NCI-H1092 (cell line): ENCODE measurements at regions not wholly inside any gene's neighbourhood (a gene's known extent, or its start where the extent isn't known, plus 50 kb on each side); places are given as distances from the start of the nearest gene placed in this dataset.
A peak's percentile ranks its signal among the peaks of the same experiment; 100 is the strongest.
"Not testable (repeated sequence)": the region's sequence is repeated elsewhere in the genome, so short reads cannot be mapped to it uniquely, and the experiment has no call there.

Experiments
- DNase-seq: peaks from one replicate; lab custom pipeline; 2025; lab: John Stamatoyannopoulos, UW

DNA sequence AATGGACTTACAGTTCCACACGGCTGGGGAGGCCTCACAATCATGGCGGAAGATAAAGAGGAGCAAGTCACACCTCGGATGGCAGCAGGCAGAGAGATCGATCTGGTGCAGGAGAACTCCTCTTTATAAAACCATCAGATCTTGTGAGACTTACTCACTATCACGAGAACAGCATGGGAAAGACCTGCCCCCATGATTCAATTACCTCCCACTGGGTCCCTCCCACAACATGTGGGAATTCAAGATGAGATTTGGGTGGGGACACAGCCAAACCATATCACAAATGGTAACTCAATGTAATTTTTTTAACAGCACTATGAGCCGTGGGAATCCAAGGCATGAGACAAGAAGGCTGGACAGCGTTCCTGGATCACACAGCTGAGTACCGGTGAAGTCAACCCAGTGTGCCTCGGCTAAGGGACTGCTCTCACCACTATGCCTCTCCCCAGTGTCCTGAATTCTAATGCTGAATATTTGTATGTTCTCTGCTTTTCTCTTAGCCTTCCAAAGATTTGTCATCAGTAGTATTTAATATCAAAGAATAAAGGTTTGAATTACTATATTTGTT is 84.3 kb downstream of the IRS2 start:
- DNase-seq, result not testable (repeated sequence)

GRCh38 chr13:109700176-109700575 is 86.2 kb downstream of the IRS2 start:
- peak; percentile 79 for DNase-seq

DNA sequence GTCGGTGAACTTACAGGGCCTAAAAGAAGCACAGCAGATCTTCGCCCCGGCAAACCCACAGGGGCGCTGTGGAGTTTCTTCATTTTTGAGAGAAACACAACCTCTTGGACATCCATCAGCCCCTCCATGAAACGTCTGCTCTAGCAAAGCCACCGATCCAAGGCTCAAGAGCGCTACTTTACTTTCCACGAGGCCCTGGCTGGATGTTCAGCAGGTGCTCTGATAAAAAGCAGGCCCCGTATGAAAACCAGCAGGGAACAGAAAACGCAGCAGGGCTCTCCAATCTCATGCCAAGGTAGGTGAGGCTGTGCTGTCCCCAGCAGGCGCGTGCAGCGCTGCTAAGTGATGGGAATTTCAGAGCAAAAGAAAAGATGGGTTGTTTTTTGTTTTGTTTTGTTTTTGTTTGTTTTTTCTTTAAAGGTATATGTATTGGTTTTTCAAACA is 86.7 kb downstream of the IRS2 start:
- DNase-seq, result peak; percentile 12

DNA sequence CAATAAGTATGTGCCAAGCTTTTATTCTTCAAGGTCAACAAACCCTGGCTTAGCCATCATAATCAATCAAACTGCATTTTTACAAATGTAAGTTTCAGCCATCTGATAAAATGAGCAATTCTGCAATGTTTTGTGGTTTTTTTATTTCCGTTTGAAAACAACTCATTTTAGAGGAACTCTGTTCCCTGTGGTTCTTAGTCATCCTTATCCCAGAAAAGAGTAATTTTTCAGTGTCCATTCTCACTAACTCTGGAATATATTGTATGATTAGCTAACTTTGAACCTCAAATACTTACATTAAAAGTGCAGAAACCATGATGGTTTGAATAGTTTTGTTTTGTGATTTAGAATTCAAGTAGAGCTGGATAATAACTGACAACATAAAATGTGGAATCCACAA is 87.6 kb downstream of the IRS2 start:
- no peak for DNase-seq

- no peak for DNase-seq
Measured at GRCh38 chr13:109697936-109698335, 88.4 kb downstream of the IRS2 start.

DNA sequence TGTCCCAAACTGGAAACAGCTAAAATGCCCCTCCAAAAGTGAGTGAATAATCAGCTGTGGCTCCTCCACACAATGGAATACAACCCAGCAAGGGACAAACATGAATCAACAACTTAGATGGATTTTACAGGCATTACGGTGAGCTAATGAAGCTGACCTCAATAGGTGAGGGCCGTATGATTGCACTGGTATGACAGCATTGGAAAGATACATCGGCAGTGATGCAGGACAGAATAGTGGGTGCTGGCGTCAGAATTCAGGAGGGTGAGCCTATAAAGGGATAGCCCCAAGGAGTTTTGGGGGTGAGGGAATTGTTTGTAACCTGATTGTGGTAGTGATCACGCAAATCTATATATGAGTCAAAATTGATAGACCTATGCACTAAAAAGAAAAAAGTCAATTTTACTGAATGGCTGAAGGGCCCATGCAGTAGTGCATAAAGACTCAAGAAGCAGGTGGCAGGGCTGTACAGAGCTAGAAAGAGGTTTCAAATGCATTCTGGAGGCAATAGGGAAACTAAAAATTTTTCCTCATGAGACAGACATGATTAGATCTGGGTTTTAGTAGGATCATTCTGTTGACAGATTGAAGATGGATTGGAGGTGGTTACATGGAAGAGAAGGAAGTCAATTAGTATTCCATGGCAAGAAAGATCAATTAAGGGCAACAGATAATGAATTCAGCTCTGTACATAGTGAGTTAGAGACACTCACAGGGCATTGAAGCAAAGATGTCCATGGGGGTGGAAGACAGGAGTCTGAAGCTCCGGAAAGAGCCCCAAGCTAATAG is 90.8 kb downstream of the IRS2 start:
- no peak for DNase-seq

DNA sequence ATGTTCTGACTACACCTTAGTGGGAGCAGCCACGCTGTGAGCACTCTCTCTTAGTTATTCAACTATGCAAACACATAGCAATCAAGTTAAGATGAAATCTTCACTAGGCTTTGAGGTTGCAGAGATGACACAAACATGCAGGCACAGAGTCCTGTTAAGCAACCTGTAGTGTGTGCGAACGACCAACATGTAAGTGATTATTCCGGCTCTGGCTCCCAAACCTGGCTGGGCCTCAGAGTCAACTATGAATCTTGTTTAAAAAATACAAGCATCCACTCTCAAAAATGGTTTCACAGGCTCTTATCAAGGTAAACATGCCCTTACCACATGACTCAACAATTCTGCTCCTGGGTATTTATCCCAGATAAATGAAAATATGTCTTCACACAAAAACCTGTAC is 91.4 kb downstream of the IRS2 start:
- DNase-seq, result no peak

DNA sequence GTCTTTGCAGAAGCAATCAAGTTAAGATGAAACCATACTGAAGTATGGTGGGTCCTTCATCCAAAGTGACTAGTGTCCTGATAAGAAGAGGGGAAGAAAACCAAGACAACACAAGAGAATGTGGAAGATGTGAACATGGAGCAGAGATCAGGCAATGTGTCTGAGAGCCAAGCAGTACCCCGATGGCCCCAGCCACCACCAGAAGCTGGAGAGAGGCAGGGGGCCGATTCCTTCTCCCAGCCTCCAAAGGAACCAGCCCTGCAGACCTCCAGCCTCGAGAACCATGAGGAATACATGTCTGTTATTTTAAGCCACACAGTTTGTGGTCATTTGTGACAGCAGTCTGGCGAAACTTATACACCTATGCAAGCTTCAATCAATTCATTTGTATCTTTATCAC is 93.2 kb downstream of the IRS2 start:
- no peak for DNase-seq

- no peak for DNase-seq
Measured at GRCh38 chr13:109691689-109692088, 94.7 kb downstream of the IRS2 start.

GRCh38 chr13:109687559-109688448 is 98.6 kb downstream of the IRS2 start:
- peak; percentile 55 for DNase-seq

DNA sequence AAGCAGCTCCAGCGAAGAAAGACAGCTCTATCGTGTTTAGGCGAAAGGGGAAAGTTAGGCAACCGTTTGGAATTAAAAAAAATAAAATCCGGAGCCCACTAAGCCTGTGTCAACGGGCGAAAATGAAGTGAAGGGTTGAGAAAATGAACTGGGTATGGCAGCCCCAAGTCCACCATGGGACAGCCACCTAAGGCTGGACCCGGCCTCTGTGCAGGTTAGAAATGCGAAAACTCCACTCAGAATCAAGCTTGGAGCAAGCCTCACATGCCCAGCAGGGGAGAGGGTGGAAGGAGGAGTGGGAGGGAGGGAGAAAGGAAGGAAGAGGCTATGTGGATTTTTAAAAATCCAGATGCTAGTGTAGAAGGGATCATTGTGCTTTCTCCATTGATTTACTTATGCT is 101.2 kb downstream of the IRS2 start:
- no peak for DNase-seq

DNA sequence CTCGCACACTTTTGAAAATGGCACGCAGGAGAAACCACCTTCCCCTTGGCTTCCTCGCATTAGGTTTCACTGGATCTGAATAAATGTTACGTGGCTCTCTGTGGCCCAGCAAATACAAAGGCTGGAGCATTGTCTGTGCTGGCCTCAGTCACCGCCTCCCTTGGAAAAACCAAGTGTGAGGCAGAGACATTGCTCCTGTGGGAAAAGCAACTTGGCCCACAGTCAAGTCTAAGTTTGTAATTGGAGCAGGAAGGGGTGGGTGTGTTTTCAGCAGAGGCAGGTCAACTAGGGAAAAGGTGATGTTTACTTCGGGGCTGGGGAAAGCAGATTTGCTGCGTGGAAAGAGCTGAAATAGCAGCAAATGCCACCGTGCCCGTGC is 101.6 kb downstream of the IRS2 start:
- no peak for DNase-seq

GRCh38 chr13:109684084-109684823 is 102.1 kb downstream of the IRS2 start:
- no peak for DNase-seq

DNA sequence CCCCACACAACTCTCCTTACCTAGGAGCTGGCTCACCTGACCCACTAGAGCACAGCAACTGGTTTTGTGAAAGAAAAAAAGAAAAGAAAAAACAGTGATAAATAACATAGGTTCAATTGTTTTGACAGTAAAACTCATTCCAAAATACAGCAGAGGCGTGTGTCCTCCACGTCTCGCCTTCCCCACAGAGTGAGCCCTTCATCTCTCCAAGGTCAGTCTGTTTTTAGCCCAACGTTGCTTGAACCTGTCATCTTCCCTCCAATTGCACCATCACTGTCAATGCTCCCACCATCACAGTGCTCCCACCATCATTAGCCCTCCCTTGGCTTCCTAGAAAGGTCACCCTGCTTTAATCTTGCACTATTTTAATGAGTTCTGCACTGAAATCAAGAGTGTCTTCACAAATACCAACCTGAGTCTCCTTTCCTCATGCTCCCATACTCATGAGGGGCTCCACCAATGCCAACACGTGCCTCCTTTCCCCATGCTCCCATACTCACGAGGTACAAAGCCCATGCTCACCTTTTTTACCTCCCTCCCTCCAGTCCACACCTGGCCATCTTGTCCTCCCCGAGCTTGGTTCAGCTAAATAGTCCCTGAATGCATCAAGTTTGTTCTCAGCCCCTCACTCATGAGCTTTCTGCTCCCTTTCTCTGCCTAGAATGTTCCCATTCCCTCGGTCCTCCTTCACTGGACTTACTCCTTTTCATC is 103.7 kb downstream of the IRS2 start:
- DNase-seq, result no peak

- no peak for DNase-seq
Measured at GRCh38 chr13:109680930-109681329, 105.5 kb downstream of the IRS2 start.

GRCh38 chr13:109680288-109680687 is 106.1 kb downstream of the IRS2 start:
- no peak for DNase-seq

DNA sequence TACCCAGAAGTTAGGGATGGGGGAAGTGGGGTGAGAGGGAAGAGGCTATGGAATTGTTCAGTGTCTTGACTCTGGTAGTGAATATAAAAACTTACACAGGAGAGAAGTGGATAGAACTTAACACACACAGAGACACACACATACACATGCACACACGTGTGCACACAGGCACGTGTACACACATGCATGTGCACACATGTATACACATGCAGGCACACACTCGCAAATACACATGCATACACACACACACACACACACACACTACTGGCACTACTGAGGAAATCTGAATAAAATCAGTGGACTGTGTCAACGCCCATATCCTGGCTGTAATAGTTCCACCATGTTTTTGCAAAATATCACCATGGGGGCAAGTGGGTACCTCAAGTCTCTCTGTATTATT is 107.9 kb downstream of the IRS2 start:
- no peak for DNase-seq

GRCh38 chr13:109677206-109677605 is 109.2 kb downstream of the IRS2 start:
- DNase-seq, result no peak

DNA sequence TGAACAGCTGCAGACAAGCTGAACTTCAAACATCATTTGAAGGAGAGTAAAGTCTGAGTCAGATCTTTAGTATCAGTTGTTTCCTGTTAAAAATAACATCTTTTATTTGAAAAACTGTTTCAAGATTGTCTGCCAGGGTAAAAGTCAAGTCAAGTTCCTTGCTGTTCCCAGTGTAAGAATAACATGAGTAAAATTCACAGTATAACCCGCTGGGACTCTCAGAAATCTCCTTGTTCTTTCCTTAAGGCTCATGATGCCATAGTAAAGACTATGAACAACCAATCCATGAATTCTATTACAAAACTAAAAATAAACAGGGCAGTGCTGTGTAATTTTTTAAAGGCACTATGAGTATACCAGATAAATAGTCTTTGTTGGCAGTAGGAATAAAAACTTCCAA is 112.9 kb downstream of the IRS2 start:
- no peak for DNase-seq

DNA sequence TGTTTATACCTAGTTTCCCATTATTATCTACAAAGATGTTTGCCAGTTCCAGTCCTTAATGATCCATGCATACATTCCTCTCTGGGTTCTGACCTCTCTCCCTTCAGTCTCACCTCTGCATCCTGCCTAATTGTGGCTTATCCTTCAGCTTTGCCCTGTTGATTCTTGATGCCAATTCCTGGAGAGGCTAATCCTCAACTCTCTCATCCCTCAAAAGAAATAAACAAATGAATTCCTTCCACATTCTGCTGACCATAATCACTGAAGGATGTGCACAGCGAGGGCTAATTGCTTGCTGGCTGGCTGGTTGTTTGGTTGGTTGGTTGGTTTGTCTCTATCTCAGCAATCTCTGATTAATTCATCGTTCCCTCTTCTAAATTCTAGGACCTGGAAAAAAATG is 113.8 kb downstream of the IRS2 start:
- no peak for DNase-seq

DNA sequence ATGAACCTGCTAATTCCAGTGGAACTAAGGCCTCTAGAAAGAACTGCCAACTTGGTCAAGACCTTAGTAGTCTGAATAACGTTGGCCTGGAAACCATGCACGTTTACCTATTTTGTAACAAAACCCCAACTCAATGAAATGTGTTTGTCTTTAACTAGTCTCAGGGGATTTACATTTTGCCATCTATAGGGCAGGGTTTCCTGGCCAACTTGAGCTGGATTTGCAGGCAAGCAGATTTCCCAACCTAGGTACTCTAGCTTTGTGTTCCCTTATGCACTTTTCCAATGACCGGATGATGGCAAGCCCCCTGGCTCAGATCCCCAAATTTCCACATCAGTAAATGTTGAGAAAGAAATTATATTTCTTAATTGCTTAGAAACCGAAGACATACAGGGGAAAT is 114.5 kb downstream of the IRS2 start:
- no peak for DNase-seq

DNA sequence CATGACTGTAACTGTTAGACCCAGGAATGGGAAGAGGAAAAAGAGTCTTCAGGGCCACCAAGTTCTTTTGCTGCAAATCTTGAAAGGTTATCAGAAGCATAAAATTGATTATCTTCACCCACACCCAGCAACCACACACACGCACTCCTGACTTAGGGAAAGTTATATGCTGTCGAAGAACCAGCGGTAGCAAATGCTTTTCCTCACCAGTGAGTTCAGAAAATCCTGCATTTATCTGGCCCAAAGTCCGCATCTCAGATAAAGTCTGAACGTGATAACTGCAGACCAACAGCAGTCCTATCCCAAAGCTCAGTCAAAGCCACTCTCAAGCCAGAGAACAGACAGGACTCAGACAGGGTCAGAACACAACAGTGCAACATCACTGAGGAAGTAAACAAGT is 115.6 kb downstream of the IRS2 start:
- no peak for DNase-seq
